Erythroblast (primary cell): ENCODE measurements at regions not wholly inside any gene's neighbourhood (a gene's known extent, or its start where the extent isn't known, plus 50 kb on each side); places are given as distances from the start of the nearest gene placed in this dataset.

Experiments used
- GATA1 ChIP-seq: IDR thresholded peaks from 2 replicates; pipeline ENCODE4 v1.6.1; 2011; ENCODE audit warnings: low read depth, mild to moderate bottlenecking, control low read depth, low read length, moderate library complexity
- POLR2A ChIP-seq: IDR thresholded peaks from 2 replicates; pipeline ENCODE4 v1.6.1; 2011; ENCODE audit warnings: mild to moderate bottlenecking, low read length

- TF ChIP-seq POLR2A, result no peak
- TF ChIP-seq GATA1, result no peak
Observed at GRCh38 chr10:57807906-57808305, 459.8 kb downstream of the IPMK start.
